Fibroblast of lung (primary cell): ENCODE measurements at regions not wholly inside any gene's neighbourhood (a gene's known extent, or its start where the extent isn't known, plus 50 kb on each side); places are given as distances from the start of the nearest gene placed in this dataset.

ENCODE experiments used
- EZH2 ChIP-seq: IDR thresholded peaks from 2 replicates; pipeline ENCODE4 v1.5.1; 2012; ENCODE audit warnings: low read length, control low read depth, mild to moderate bottlenecking; ENCODE audit errors: missing control alignments
- TF ChIP-seq, protein P1 (sequence below), 2 donors: IDR thresholded peaks in 1 of 2; conservative IDR thresholded peaks in 1 of 2; 1 replicate in 1 of 2; 2 replicates in 1 of 2; pipeline ENCODE4 v1.5.1; 2011 to 2012; ENCODE audit warnings: low read length in 2 of 2, control low read depth in 1 of 2, inconsistent platforms in 1 of 2, low read depth in 1 of 2, mild to moderate bottlenecking in 1 of 2

DNA sequence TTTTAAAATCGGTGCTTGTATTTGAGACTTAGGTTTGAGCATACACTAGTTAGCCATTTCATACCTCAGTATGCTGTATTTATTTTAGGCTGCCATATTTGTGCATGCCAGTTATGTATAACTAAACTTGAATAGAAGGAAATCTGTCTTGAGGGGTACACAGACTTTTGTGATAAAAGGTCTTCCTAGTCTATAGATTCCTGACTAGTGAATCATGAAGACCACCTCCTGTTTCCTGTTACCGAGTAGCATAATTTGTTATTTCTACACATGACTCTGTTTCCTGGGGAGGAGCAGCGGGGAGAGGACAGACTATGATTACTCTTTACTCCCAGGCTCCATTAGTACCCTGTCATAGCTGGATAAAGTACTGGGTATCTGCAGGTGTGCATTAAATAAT is 316.8 kb upstream of the SNX7 start:
- TF ChIP-seq, protein P1, sequence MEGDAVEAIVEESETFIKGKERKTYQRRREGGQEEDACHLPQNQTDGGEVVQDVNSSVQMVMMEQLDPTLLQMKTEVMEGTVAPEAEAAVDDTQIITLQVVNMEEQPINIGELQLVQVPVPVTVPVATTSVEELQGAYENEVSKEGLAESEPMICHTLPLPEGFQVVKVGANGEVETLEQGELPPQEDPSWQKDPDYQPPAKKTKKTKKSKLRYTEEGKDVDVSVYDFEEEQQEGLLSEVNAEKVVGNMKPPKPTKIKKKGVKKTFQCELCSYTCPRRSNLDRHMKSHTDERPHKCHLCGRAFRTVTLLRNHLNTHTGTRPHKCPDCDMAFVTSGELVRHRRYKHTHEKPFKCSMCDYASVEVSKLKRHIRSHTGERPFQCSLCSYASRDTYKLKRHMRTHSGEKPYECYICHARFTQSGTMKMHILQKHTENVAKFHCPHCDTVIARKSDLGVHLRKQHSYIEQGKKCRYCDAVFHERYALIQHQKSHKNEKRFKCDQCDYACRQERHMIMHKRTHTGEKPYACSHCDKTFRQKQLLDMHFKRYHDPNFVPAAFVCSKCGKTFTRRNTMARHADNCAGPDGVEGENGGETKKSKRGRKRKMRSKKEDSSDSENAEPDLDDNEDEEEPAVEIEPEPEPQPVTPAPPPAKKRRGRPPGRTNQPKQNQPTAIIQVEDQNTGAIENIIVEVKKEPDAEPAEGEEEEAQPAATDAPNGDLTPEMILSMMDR (conservative IDR thresholded peaks at IDR 0.05 in 1 of 2, IDR thresholded peaks at IDR 0.05 in 1 of 2; ENCODE audit: low read depth in 1 of 2, low read length in 2 of 2) = no peak
- TF ChIP-seq EZH2 = no peak
